Transverse colon (tissue), 1 donor: ENCODE measurements at regions not wholly inside any gene's neighbourhood (a gene's known extent, or its start where the extent isn't known, plus 50 kb on each side); places are given as distances from the start of the nearest gene placed in this dataset.

Experiments
- EP300 ChIP-seq: sonication (generic); formaldehyde crosslinking; IDR thresholded peaks from one replicate; pipeline ENCODE4 v1.6.1; 2017; ENCODE audit warnings: antibody characterized with exemption, low read depth
- POLR2A ChIP-seq: fragments of 450-650 bp; IDR thresholded peaks from one replicate; pipeline ENCODE4 v1.6.1; 2016; ENCODE audit warnings: antibody characterized with exemption, mild to moderate bottlenecking, moderate library complexity

GRCh38 chr2:103880081-103880834 is 973.7 kb upstream of the POU3F3 start:
- TF ChIP-seq POLR2A (no peak), EP300 (no peak)
